ENCODE measurements at regions not wholly inside any gene's neighbourhood (a gene's known extent, or its start where the extent isn't known, plus 50 kb on each side); places are given as distances from the start of the nearest gene placed in this dataset.
A peak's percentile ranks its signal among the peaks of the same experiment; 100 is the strongest.

GRCh38 chr9:134519375-134520070 is 122.1 kb upstream of the COL5A1 start:
- Histone ChIP-seq H3K4me1 (ENCODE audit: control insufficient read depth, insufficient read depth, low read length) (no peaks in the 10 kb centered on the region), H3K9me3 (ENCODE audit: control insufficient read depth, low read length) (no peaks in the 10 kb centered on the region), H3K27me3 (ENCODE audit: control insufficient read depth, insufficient read depth) (no peaks in the 10 kb centered on the region), H3K27ac (ENCODE audit: low read length) (no peak overlapping the region), H3K4me3 (ENCODE audit: low read length) (no peak overlapping the region)
- ATAC-seq (no peak), DNase-seq (no peak)
- WGBS = 91% methylated on average over 15 of the region's 15 CpGs
- intact Hi-C loops (cut with DNase I) = no loop called here

GRCh38 chr9:134521817-134522501 is 119.6 kb upstream of the COL5A1 start:
- DNase-seq = no peak

GRCh38 chr9:134522502-134522848 is 119.1 kb upstream of the COL5A1 start:
- 77% methylated on average over 7 of the region's 7 CpGs for WGBS
- H3K4me1 ChIP-seq (ENCODE audit: control insufficient read depth, insufficient read depth, low read length) = no peaks in the 10 kb centered on the region
- H3K27me3 ChIP-seq (ENCODE audit: control insufficient read depth, insufficient read depth) = no peaks in the 10 kb centered on the region
- intact Hi-C loops (cut with DNase I) = no loop called here
- no peak for DNase-seq
- H3K27ac ChIP-seq (ENCODE audit: low read length) = no peak overlapping the region
- no peak overlapping the region for H3K4me3 ChIP-seq (ENCODE audit: low read length)
- no peak for ATAC-seq
- H3K9me3 ChIP-seq (ENCODE audit: control insufficient read depth, low read length) = no peaks in the 10 kb centered on the region

More at GRCh38 chr9:134521817-134522501, 119.6 kb upstream of the COL5A1 start:
- H3K9me3 ChIP-seq (ENCODE audit: control insufficient read depth, low read length) = no peaks in the 10 kb centered on the region
- intact Hi-C loops (cut with DNase I) = no loop called here
- H3K4me3 ChIP-seq (ENCODE audit: low read length) = no peak overlapping the region
- H3K4me1 ChIP-seq (ENCODE audit: control insufficient read depth, insufficient read depth, low read length) = no peaks in the 10 kb centered on the region
- H3K27ac ChIP-seq (ENCODE audit: low read length) = no peak overlapping the region
- H3K27me3 ChIP-seq (ENCODE audit: control insufficient read depth, insufficient read depth) = no peaks in the 10 kb centered on the region
- 68% methylated on average over 25 of the region's 25 CpGs for WGBS
- no peak for ATAC-seq

- Histone ChIP-seq H3K27ac (ENCODE audit: low read length) (no peak overlapping the region), H3K9me3 (ENCODE audit: control insufficient read depth, low read length) (no peaks in the 10 kb centered on the region), H3K4me1 (ENCODE audit: control insufficient read depth, insufficient read depth, low read length) (no peaks in the 10 kb centered on the region), H3K27me3 (ENCODE audit: control insufficient read depth, insufficient read depth) (no peaks in the 10 kb centered on the region), H3K4me3 (ENCODE audit: low read length) (no peak overlapping the region)
- no peak for ATAC-seq
- intact Hi-C loops (cut with DNase I) = no loop called here
- DNase-seq = no peak
- WGBS = 80% methylated on average over 11 of the region's 11 CpGs
These were observed 118.6 kb upstream of the COL5A1 start for GRCh38 chr9:134522976-134523375.

GRCh38 chr9:134525070-134525815 is 116.4 kb upstream of the COL5A1 start:
- Histone ChIP-seq H3K4me1 (ENCODE audit: control insufficient read depth, insufficient read depth, low read length) (no peaks in the 10 kb centered on the region), H3K27ac (ENCODE audit: low read length) (no peak overlapping the region), H3K9me3 (ENCODE audit: control insufficient read depth, low read length) (no peaks in the 10 kb centered on the region), H3K27me3 (ENCODE audit: control insufficient read depth, insufficient read depth) (no peaks in the 10 kb centered on the region), H3K4me3 (ENCODE audit: low read length) (no peak overlapping the region)
- WGBS = 82% methylated on average over 26 of the region's 26 CpGs
- ATAC-seq (peak; percentile 5 to 6), DNase-seq (no peak)
- intact Hi-C loops (cut with DNase I) = no loop called here

GRCh38 chr9:134525841-134526583 is 115.6 kb upstream of the COL5A1 start:
- intact Hi-C loops (cut with DNase I) = no loop called here
- Histone ChIP-seq H3K27me3 (ENCODE audit: control insufficient read depth, insufficient read depth) (no peaks in the 10 kb centered on the region), H3K4me3 (ENCODE audit: low read length) (no peak overlapping the region), H3K4me1 (ENCODE audit: control insufficient read depth, insufficient read depth, low read length) (no peaks in the 10 kb centered on the region), H3K27ac (ENCODE audit: low read length) (peak overlapping the region; percentile 21), H3K9me3 (ENCODE audit: control insufficient read depth, low read length) (peaks cover 4% of the 10 kb centered on the region)
- DNase-seq (peak; percentile 83 to 91 (median 89)), ATAC-seq (peak; percentile 74 to 83)
- WGBS = 63% methylated on average over 26 of the region's 26 CpGs

GRCh38 chr9:134526584-134527477 is 114.8 kb upstream of the COL5A1 start:
- intact Hi-C loops (cut with DNase I) = no loop called here
- DNase-seq = peak in 2 of 3 donors; percentile 80 to 82

GRCh38 chr9:134530724-134531123 is 110.9 kb upstream of the COL5A1 start:
- ATAC-seq = no peak
- H3K4me1 ChIP-seq (ENCODE audit: control insufficient read depth, insufficient read depth, low read length) = no peaks in the 10 kb centered on the region
- H3K9me3 ChIP-seq (ENCODE audit: control insufficient read depth, low read length) = peaks cover 4% of the 10 kb centered on the region
- intact Hi-C loops (cut with DNase I) = no loop called here
- H3K27ac ChIP-seq (ENCODE audit: low read length) = no peak overlapping the region
- H3K4me3 ChIP-seq (ENCODE audit: low read length) = no peak overlapping the region
- H3K27me3 ChIP-seq (ENCODE audit: control insufficient read depth, insufficient read depth) = no peaks in the 10 kb centered on the region
- DNase-seq = no peak

More at GRCh38 chr9:134526584-134527477, 114.8 kb upstream of the COL5A1 start:
- Histone ChIP-seq H3K27ac (ENCODE audit: low read length) (no peak overlapping the region), H3K9me3 (ENCODE audit: control insufficient read depth, low read length) (peaks cover 4% of the 10 kb centered on the region), H3K27me3 (ENCODE audit: control insufficient read depth, insufficient read depth) (no peaks in the 10 kb centered on the region), H3K4me1 (ENCODE audit: control insufficient read depth, insufficient read depth, low read length) (no peaks in the 10 kb centered on the region), H3K4me3 (ENCODE audit: low read length) (no peak overlapping the region)
- ATAC-seq = peak; percentile 63 to 71
- 61% methylated on average over 19 of the region's 19 CpGs for WGBS

- Histone ChIP-seq H3K9me3 (ENCODE audit: control insufficient read depth, low read length) (peaks cover 4% of the 10 kb centered on the region), H3K27ac (ENCODE audit: low read length) (no peak overlapping the region), H3K4me1 (ENCODE audit: control insufficient read depth, insufficient read depth, low read length) (no peaks in the 10 kb centered on the region), H3K27me3 (ENCODE audit: control insufficient read depth, insufficient read depth) (no peaks in the 10 kb centered on the region), H3K4me3 (ENCODE audit: low read length) (no peak overlapping the region)
- ATAC-seq = no peak
- DNase-seq = no peak
- intact Hi-C loops (cut with DNase I) = no loop called here
- 59% methylated on average over 9 of the region's 9 CpGs for WGBS
These were observed 110.2 kb upstream of the COL5A1 start for GRCh38 chr9:134531220-134531970.

GRCh38 chr9:134532084-134532483 is 109.5 kb upstream of the COL5A1 start:
- ATAC-seq = no peak
- 91% methylated on average over 12 of the region's 12 CpGs for WGBS
- DNase-seq = peak in 1 of 3 donors; percentile 46
- H3K9me3 ChIP-seq (ENCODE audit: control insufficient read depth, low read length) = peaks cover 4% of the 10 kb centered on the region
- intact Hi-C loops (cut with DNase I) = no loop called here
- no peak overlapping the region for H3K27ac ChIP-seq (ENCODE audit: low read length)
- H3K4me1 ChIP-seq (ENCODE audit: control insufficient read depth, insufficient read depth, low read length) = no peaks in the 10 kb centered on the region
- no peaks in the 10 kb centered on the region for H3K27me3 ChIP-seq (ENCODE audit: control insufficient read depth, insufficient read depth)
- no peak overlapping the region for H3K4me3 ChIP-seq (ENCODE audit: low read length)

Measured in right cardiac atrium (tissue), 5 donors.